ENCODE measurements at regions not wholly inside any gene's neighbourhood (a gene's known extent, or its start where the extent isn't known, plus 50 kb on each side); places are given as distances from the start of the nearest gene placed in this dataset.

DNA sequence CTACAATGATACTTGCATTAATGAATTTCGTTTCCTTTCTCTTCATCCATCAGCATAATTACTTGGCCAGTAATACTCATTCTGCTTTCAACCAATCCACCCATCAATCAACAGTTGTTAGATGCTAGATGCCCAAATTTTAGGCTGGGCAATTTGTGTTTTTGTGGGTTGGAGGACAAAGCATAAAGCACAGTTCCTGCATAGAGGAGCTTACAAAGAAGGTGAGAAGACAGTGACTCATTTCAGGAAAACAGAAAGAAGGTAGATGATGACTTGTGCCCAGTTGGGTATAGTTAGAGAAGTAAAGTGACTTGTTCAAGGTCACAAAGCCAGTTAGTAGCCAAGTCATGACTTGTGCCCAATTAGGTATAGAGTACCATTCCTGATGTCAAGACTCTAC is 1186.8 kb upstream of the CELF4 start:
- H4K20me1 ChIP-seq (replicated peaks; ENCODE audit: control insufficient read depth, extremely low read depth, insufficient read depth, low read length) = no peaks in the 10 kb centered on the region
- no peak overlapping the region for H3K27ac ChIP-seq (ENCODE audit: insufficient read depth, low read depth, low read length)
- H3K79me2 ChIP-seq (ENCODE audit: control insufficient read depth, insufficient read depth, low read length) = no peaks in the 10 kb centered on the region
- no peaks in the 10 kb centered on the region for H3K9me1 ChIP-seq (replicated peaks; ENCODE audit: control insufficient read depth, extremely low read depth, insufficient read depth, low read length)
- CTCF ChIA-PET = no interaction called here
- TF ChIP-seq MYC (IDR thresholded peaks at IDR 0.05; ENCODE audit: low read depth, low read length) (no peak), POLR2AphosphoS5 (IDR thresholded peaks at IDR 0.05; ENCODE audit: insufficient read depth, low read depth, low read length) (no peak), FOS (IDR thresholded peaks at IDR 0.05; ENCODE audit: borderline replicate concordance, insufficient read depth, low read length) (no peak), JUN (IDR thresholded peaks at IDR 0.05; ENCODE audit: borderline replicate concordance, insufficient read depth, insufficient read length, low read depth) (no peak), GATA2 (IDR thresholded peaks at IDR 0.05; ENCODE audit: insufficient read depth, insufficient read length, low read depth, low read length) (no peak), EZH2 (IDR thresholded peaks at IDR 0.05; ENCODE audit: borderline replicate concordance, low read depth, low read length, severe bottlenecking) (no peak), POLR2A (IDR thresholded peaks at IDR 0.05; ENCODE audit: low read depth, low read length) (no peak)
- TF ChIP-seq, protein P1, sequence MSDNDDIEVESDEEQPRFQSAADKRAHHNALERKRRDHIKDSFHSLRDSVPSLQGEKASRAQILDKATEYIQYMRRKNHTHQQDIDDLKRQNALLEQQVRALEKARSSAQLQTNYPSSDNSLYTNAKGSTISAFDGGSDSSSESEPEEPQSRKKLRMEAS (IDR thresholded peaks at IDR 0.05; ENCODE audit: insufficient read depth, insufficient read length) = no peak
- TF ChIP-seq, protein P2, sequence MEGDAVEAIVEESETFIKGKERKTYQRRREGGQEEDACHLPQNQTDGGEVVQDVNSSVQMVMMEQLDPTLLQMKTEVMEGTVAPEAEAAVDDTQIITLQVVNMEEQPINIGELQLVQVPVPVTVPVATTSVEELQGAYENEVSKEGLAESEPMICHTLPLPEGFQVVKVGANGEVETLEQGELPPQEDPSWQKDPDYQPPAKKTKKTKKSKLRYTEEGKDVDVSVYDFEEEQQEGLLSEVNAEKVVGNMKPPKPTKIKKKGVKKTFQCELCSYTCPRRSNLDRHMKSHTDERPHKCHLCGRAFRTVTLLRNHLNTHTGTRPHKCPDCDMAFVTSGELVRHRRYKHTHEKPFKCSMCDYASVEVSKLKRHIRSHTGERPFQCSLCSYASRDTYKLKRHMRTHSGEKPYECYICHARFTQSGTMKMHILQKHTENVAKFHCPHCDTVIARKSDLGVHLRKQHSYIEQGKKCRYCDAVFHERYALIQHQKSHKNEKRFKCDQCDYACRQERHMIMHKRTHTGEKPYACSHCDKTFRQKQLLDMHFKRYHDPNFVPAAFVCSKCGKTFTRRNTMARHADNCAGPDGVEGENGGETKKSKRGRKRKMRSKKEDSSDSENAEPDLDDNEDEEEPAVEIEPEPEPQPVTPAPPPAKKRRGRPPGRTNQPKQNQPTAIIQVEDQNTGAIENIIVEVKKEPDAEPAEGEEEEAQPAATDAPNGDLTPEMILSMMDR (IDR thresholded peaks at IDR 0.05; ENCODE audit: extremely low read depth in 1 of 2, insufficient read depth in 1 of 2, low read depth in 1 of 2, low read length in 2 of 2) = no peak
- dilution Hi-C loops (cut with MboI; ENCODE audit: extremely low pct_ligation_motif_present, low sequenced_read_pairs) (no loop called here), intact Hi-C loops (cut with micrococcal nuclease) (no loop called here)
- H2AFZ ChIP-seq (ENCODE audit: low read depth, low read length) = no peak overlapping the region
- no peak for DNase-seq (ENCODE audit: low read depth, low spot score)
- no peak for FAIRE-seq
- no peaks in the 10 kb centered on the region for H3K9me3 ChIP-seq (replicated peaks; ENCODE audit: control insufficient read depth, insufficient read depth, low read length)
- H3K9ac ChIP-seq (replicated peaks; ENCODE audit: extremely low read depth, insufficient read depth, low read length) = no peak overlapping the region
- no peak overlapping the region for H3K4me2 ChIP-seq (ENCODE audit: insufficient read depth, low read length)
- no peak overlapping the region for H3K4me3 ChIP-seq (replicated peaks in 1 of 3; ENCODE audit: insufficient read depth in 1 of 3, low read depth in 1 of 3, low read length in 3 of 3)
- POLR2A ChIA-PET = no interaction called here
- BruUV-seq (replicated peaks) = no TSS peak
- H3K36me3 ChIP-seq (ENCODE audit: control insufficient read depth in 2 of 2, extremely low read depth in 1 of 2, insufficient read depth in 2 of 2, low read length in 2 of 2) = no peaks in the 10 kb centered on the region
- no peaks in the 10 kb centered on the region for H3K27me3 ChIP-seq (ENCODE audit: control insufficient read depth in 2 of 2, insufficient read depth in 2 of 2, low read length in 2 of 2)
- H3K4me1 ChIP-seq (ENCODE audit: control insufficient read depth, extremely low read depth, insufficient read depth, low read length) = no peaks in the 10 kb centered on the region

Data from endothelial cell of umbilical vein (primary cell).